ENCODE measurements at regions not wholly inside any gene's neighbourhood (a gene's known extent, or its start where the extent isn't known, plus 50 kb on each side); places are given as distances from the start of the nearest gene placed in this dataset.

DNA sequence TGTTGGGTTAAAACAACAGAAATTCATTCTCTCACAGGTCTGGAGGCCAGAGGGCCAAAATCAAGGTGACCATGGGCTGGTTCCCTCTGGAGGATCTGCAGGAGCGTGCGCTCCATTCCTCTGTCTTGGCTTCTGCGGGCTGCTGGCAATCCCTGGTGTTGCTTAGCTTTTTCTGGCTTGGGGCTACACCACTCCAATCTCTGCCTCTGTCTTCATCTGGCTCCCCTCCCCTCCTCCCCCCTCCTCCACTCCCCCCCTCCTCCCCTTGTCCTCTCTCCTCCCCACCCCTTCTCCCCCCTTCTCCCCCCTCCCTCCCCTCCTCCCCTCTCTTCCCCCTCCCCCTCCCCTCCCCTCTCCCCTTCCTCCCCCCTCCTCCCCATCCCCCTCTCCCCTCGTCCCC is 321.3 kb upstream of the ARID1B start:
- ChIA-PET CTCF (no interaction called here), RAD21 (ENCODE audit: low non-redundant PET in 1 of 2, low total read pairs in 2 of 2, uncharacterized antibody in 2 of 2, unreplicated experiment in 2 of 2) (no interaction called here), POLR2A (no interaction called here)
- H3K4me2 ChIP-seq (ENCODE audit: low read length): no peak overlapping the region
- no peak for DNase-seq (ENCODE audit: low read depth, low spot score)
- no peak overlapping the region for H2AFZ ChIP-seq (ENCODE audit: low read depth, low read length, poor library complexity, severe bottlenecking)
- no peak overlapping the region for H3K27ac ChIP-seq (ENCODE audit: low read depth, low read length)
- no peaks in the 10 kb centered on the region for H3K4me1 ChIP-seq (ENCODE audit: control insufficient read depth in 1 of 2, insufficient read depth in 2 of 2, low read length in 2 of 2)
- no peak for ATAC-seq
- H3K9me2 ChIP-seq (ENCODE audit: insufficient read depth): no peaks in the 10 kb centered on the region
- H3K36me3 ChIP-seq (ENCODE audit: control insufficient read depth in 1 of 2, insufficient read depth in 2 of 2, low read length in 2 of 2): no peaks in the 10 kb centered on the region
- intact Hi-C loops (cut with micrococcal nuclease): no loop called here
- H4K20me1 ChIP-seq (ENCODE audit: insufficient read depth): no peaks in the 10 kb centered on the region
- H3K4me3 ChIP-seq (replicated peaks in 1 of 2; ENCODE audit: low read depth in 1 of 2, low read length in 2 of 2): no peak overlapping the region
- H3K9me3 ChIP-seq (ENCODE audit: control insufficient read depth in 1 of 2, insufficient read depth in 1 of 2, low read depth in 1 of 2, low read length in 2 of 2): no peaks in the 10 kb centered on the region
- TF ChIP-seq ZFX (IDR thresholded peaks at IDR 0.05) (no peak), SRF (IDR thresholded peaks at IDR 0.05; ENCODE audit: low read depth) (no peak), TCF7L2 (IDR thresholded peaks at IDR 0.05; ENCODE audit: borderline replicate concordance, extremely low read depth, insufficient read depth, insufficient read length) (no peak), EZH2 (IDR thresholded peaks at IDR 0.05) (no peak), CBX3 (IDR thresholded peaks at IDR 0.05; ENCODE audit: low read depth) (no peak), EGR1 (IDR thresholded peaks at IDR 0.05; ENCODE audit: low read depth) (no peak), YY1 (IDR thresholded peaks at IDR 0.05; ENCODE audit: extremely low read depth, insufficient replicate concordance, low read depth, low read length) (no peak), EZH2phosphoT487 (IDR thresholded peaks at IDR 0.05; ENCODE audit: borderline replicate concordance) (no peak), SP1 (IDR thresholded peaks at IDR 0.05; ENCODE audit: low read depth) (no peak), POLR2AphosphoS5 (IDR thresholded peaks at IDR 0.05; ENCODE audit: low read depth, low read length) (no peak), SIN3A (IDR thresholded peaks at IDR 0.05; ENCODE audit: low read depth) (no peak), FOSL1 (IDR thresholded peaks at IDR 0.05; ENCODE audit: low read depth) (no peak)
- TF ChIP-seq, protein P1, sequence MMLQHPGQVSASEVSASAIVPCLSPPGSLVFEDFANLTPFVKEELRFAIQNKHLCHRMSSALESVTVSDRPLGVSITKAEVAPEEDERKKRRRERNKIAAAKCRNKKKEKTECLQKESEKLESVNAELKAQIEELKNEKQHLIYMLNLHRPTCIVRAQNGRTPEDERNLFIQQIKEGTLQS (IDR thresholded peaks at IDR 0.05): no peak
- TF ChIP-seq, protein P2, sequence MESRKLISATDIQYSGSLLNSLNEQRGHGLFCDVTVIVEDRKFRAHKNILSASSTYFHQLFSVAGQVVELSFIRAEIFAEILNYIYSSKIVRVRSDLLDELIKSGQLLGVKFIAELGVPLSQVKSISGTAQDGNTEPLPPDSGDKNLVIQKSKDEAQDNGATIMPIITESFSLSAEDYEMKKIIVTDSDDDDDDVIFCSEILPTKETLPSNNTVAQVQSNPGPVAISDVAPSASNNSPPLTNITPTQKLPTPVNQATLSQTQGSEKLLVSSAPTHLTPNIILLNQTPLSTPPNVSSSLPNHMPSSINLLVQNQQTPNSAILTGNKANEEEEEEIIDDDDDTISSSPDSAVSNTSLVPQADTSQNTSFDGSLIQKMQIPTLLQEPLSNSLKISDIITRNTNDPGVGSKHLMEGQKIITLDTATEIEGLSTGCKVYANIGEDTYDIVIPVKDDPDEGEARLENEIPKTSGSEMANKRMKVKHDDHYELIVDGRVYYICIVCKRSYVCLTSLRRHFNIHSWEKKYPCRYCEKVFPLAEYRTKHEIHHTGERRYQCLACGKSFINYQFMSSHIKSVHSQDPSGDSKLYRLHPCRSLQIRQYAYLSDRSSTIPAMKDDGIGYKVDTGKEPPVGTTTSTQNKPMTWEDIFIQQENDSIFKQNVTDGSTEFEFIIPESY (IDR thresholded peaks at IDR 0.05; ENCODE audit: extremely low read depth, insufficient replicate concordance, low read length): no peak
- TF ChIP-seq, protein P3, sequence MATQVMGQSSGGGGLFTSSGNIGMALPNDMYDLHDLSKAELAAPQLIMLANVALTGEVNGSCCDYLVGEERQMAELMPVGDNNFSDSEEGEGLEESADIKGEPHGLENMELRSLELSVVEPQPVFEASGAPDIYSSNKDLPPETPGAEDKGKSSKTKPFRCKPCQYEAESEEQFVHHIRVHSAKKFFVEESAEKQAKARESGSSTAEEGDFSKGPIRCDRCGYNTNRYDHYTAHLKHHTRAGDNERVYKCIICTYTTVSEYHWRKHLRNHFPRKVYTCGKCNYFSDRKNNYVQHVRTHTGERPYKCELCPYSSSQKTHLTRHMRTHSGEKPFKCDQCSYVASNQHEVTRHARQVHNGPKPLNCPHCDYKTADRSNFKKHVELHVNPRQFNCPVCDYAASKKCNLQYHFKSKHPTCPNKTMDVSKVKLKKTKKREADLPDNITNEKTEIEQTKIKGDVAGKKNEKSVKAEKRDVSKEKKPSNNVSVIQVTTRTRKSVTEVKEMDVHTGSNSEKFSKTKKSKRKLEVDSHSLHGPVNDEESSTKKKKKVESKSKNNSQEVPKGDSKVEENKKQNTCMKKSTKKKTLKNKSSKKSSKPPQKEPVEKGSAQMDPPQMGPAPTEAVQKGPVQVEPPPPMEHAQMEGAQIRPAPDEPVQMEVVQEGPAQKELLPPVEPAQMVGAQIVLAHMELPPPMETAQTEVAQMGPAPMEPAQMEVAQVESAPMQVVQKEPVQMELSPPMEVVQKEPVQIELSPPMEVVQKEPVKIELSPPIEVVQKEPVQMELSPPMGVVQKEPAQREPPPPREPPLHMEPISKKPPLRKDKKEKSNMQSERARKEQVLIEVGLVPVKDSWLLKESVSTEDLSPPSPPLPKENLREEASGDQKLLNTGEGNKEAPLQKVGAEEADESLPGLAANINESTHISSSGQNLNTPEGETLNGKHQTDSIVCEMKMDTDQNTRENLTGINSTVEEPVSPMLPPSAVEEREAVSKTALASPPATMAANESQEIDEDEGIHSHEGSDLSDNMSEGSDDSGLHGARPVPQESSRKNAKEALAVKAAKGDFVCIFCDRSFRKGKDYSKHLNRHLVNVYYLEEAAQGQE (IDR thresholded peaks at IDR 0.05; ENCODE audit: low read depth): no peak
- no TSS peak for BruUV-seq (replicated peaks)
- no peak overlapping the region for H3K9ac ChIP-seq (ENCODE audit: low read length)
- no peaks in the 10 kb centered on the region for H3K27me3 ChIP-seq (ENCODE audit: insufficient read depth, low read length)
- no peaks in the 10 kb centered on the region for H3K79me2 ChIP-seq (ENCODE audit: insufficient read depth, low read length)
